VCaP (cell line): ENCODE measurements at regions not wholly inside any gene's neighbourhood (a gene's known extent, or its start where the extent isn't known, plus 50 kb on each side); places are given as distances from the start of the nearest gene placed in this dataset.

Source experiments
- H3K27ac ChIP-seq: fragments of 450-650 bp; 2 replicates; pipeline ENCODE4 v1.5.1; 2017
- CTCF ChIP-seq: fragments of 450-650 bp; conservative IDR thresholded peaks from 2 replicates; pipeline ENCODE4 v1.5.1; 2017; ENCODE audit warnings: mild to moderate bottlenecking, moderate library complexity

DNA sequence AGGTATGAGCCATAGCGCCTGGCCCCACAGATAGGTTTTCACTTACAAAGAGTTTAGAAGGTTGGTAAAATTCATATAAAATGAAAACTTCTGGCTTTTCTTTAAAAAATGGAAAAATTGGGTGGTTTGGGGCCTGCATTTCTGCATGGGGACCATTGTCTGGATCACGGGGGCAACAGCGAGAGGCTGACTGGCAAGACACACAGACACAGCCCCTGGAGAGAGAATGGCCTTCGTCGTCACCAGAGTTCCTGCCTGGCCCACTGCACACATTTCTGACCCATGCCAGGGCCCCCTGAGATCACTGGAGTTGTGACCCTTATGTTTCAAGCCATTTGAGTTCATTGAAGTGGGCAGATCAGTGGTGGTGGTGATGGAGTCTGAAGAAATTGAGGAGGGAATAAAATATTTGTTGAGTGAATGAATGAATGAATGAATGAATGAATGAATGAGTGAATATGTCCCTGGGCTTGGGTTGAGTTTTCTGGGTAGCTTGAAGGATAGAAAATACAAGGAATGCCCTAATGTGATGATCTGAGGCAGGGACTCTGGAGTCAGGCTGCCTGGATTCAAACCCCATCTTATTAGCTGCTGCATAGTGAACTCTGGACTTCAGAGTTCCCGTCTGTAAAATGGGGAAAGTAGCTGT lies 173.8 kb downstream of the ZFP64 start:
- no peak for TF ChIP-seq CTCF
- H3K27ac ChIP-seq = no peak overlapping the region

DNA sequence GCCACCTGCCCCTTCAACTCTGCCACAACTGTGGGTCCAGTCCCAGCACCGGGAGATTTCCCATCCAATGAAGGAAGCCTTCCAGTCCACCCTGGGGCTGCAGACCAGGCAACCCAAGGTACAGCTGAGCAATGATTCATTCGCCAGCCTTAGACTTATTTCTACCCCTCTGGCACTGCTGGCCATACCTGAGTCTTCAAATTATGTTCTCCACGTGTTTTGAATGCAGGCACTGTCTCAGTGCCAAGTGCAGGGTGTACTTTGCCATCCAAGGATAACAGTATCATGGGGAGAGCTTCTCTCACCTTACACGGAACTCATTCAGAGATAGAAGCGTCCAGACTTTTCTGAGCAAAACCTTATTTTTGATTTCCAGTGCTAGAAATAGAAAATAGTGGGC lies 175.6 kb downstream of the ZFP64 start:
- H3K27ac ChIP-seq = no peak overlapping the region
- TF ChIP-seq CTCF = no peak

DNA sequence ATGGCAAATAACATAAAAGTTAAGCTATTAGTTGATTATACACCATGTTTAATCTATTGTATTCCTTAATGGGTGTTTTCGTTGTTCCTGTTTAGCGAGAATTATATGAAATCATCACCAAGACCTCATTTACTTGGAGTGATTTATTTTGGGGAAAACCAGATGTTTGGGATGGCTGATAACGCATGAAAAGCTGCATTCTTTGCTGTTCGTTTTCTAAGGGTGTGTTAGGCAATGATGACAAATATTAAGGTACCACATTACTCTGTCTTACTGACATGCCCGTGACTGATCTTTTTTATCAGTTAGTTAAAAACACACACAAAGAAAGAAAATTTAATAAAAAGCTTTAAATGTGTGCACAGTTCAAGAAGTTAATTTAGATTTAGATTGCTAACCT lies 176.4 kb downstream of the ZFP64 start:
- no peak overlapping the region for H3K27ac ChIP-seq
- no peak for TF ChIP-seq CTCF

DNA sequence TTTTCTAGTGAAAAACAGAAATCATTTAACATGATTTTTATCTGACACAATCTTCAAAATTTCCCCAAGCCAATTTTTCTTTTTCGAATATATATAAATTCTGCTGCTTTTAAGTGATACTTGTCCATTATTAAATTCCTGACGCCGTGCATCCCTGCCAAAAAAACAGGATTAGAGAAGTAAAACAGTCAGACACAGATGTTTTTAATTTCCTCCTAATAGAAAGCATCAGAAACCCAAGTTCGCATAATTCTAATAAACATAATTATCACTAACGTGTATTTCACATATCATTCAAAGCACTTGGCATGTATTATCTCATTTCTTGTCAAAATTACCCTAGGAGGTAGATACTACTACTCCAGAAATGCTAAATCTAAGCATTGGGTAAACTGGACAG lies 179.5 kb downstream of the ZFP64 start:
- no peak overlapping the region for H3K27ac ChIP-seq
- TF ChIP-seq CTCF = no peak

GRCh38 chr20:52011093-52011492 lies 180.5 kb downstream of the ZFP64 start:
- TF ChIP-seq CTCF = no peak

DNA sequence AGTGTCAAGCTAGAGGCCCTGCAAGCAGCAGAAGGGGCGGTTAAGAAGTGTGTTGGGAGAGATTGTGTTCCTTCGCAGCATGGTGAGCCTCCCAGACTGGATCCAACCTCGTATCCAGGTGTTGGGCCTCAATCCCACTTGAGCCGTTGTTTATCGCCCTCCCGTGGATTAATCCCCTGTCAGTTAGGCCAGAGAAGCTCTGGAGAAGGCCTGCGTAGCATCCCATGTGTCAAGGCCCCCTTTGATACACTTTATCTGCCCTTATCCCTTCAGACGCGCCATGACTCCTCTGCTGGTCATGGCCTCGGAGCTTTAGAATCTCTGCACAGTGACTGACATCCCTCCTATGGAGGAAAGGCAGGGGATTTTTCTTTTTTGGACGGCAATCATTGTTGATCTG lies 181.0 kb downstream of the ZFP64 start:
- no peak overlapping the region for H3K27ac ChIP-seq
- TF ChIP-seq CTCF = no peak

More at GRCh38 chr20:52011093-52011492, 180.5 kb downstream of the ZFP64 start:
- no peak overlapping the region for H3K27ac ChIP-seq

- no peak for TF ChIP-seq CTCF
- H3K27ac ChIP-seq = no peak overlapping the region
Measured at GRCh38 chr20:52008874-52009273, 182.7 kb downstream of the ZFP64 start.

DNA sequence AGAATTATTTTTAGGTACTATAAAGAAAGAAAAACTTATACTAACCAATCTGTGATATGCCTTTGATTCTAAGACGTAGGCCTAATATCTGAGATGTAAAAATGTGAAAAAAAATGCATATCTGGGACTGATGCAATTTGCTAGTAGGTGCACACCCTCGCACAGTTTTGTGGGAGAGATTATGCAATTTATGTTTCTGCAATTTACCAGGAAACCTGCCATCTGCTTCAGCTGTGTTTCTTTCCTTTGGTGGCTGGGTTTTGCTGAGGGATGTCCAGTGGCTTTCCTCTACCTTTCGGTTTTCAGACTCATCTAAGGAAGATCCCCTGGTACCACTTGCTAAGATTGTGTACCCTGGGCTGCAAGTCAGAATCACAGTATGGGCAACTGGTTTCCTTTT lies 186.9 kb downstream of the ZFP64 start:
- H3K27ac ChIP-seq = no peak overlapping the region
- no peak for TF ChIP-seq CTCF
